Ectodermal cell (in vitro differentiated cells): ENCODE measurements at regions not wholly inside any gene's neighbourhood (a gene's known extent, or its start where the extent isn't known, plus 50 kb on each side); places are given as distances from the start of the nearest gene placed in this dataset.

Experiments
- H3K27ac ChIP-seq: 2 replicates; pipeline ENCODE4 v1.7.0; 2013; ENCODE audit warnings: mild to moderate bottlenecking, low read depth, low read length; ENCODE audit not compliant: insufficient read depth, poor library complexity, severe bottlenecking
- H3K27me3 ChIP-seq: 2 replicates; pipeline ENCODE4 v1.7.0; 2013; ENCODE audit warnings: mild to moderate bottlenecking, low read length; ENCODE audit not compliant: insufficient read depth, control insufficient read depth, poor library complexity, severe bottlenecking
- H3K36me3 ChIP-seq: one replicate; pipeline ENCODE4 v1.7.0; 2013; ENCODE audit warnings: low read length; ENCODE audit not compliant: control insufficient read depth, insufficient read depth
- H3K4me1 ChIP-seq: one replicate; pipeline ENCODE4 v1.7.0; 2013; ENCODE audit warnings: low read length; ENCODE audit not compliant: control insufficient read depth, insufficient read depth
- H3K4me3 ChIP-seq: 2 replicates; pipeline ENCODE4 v1.7.0; 2013; ENCODE audit warnings: low read depth, low read length, control low read depth; ENCODE audit not compliant: insufficient read depth
- H3K9me3 ChIP-seq: 2 replicates; pipeline ENCODE4 v1.7.0; 2013; ENCODE audit warnings: mild to moderate bottlenecking, low read length, moderate library complexity; ENCODE audit not compliant: control insufficient read depth
- WGBS, 2 experiments: methylation state at CpG; one replicate each; pipeline ENCODE4 v1.1.7; 2013; ENCODE audit warnings: missing lambda C conversion rate in 2 of 2; 5-methylcytosine and 5-hydroxymethylcytosine counted together

DNA sequence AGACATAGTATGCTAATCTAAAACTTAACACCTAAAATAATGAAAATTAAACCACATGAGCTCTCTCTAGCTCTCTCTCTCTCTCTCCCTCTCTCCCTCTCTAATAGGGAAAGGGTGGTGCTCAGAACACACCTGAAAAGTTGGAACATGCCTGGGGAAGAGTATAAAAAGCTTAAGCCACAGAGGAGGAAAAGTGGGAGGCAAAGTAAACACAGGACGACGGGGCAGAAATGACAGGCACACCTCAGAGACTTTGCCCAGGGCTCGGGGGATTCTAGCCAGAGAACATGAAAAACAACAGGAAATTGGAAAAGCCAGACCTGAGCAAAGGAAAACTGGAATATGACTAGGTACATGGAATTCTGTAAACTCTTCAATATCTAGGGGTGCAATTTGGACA is 666.1 kb downstream of the BCL11A start:
- Histone ChIP-seq H3K4me3 (no peak overlapping the region), H3K9me3 (no peaks in the 10 kb centered on the region), H3K4me1 (no peaks in the 10 kb centered on the region), H3K36me3 (no peaks in the 10 kb centered on the region), H3K27ac (no peak overlapping the region), H3K27me3 (no peaks in the 10 kb centered on the region)
- WGBS, 2 experiments, result 62 to 79% methylated on average over 3 of the region's 3 CpGs

- H3K4me3 ChIP-seq, result no peak overlapping the region
- no peaks in the 10 kb centered on the region for H3K27me3 ChIP-seq
- H3K4me1 ChIP-seq, result no peaks in the 10 kb centered on the region
- H3K9me3 ChIP-seq, result no peaks in the 10 kb centered on the region
- H3K27ac ChIP-seq, result no peak overlapping the region
- 76 to 90% methylated on average over 3 of the region's 3 CpGs for WGBS, 2 experiments
- no peaks in the 10 kb centered on the region for H3K36me3 ChIP-seq
Measured at GRCh38 chr2:59886759-59887158, 666.7 kb downstream of the BCL11A start.

- H3K4me3 ChIP-seq, result no peak overlapping the region
- 72 to 79% methylated on average over 5 to 6 of the region's 6 CpGs for WGBS, 2 experiments
- H3K36me3 ChIP-seq, result no peaks in the 10 kb centered on the region
- H3K4me1 ChIP-seq, result no peaks in the 10 kb centered on the region
- no peaks in the 10 kb centered on the region for H3K9me3 ChIP-seq
- H3K27me3 ChIP-seq, result no peaks in the 10 kb centered on the region
- no peak overlapping the region for H3K27ac ChIP-seq
Measured at GRCh38 chr2:59885541-59885940, 667.9 kb downstream of the BCL11A start.

- WGBS, 2 experiments, result 84 to 90% methylated on average over 2 of the region's 2 CpGs
- no peaks in the 10 kb centered on the region for H3K27me3 ChIP-seq
- H3K9me3 ChIP-seq, result no peaks in the 10 kb centered on the region
- no peak overlapping the region for H3K27ac ChIP-seq
- H3K4me1 ChIP-seq, result no peaks in the 10 kb centered on the region
- H3K4me3 ChIP-seq, result no peak overlapping the region
- H3K36me3 ChIP-seq, result no peaks in the 10 kb centered on the region
Measured at GRCh38 chr2:59884166-59884565, 669.3 kb downstream of the BCL11A start.

DNA sequence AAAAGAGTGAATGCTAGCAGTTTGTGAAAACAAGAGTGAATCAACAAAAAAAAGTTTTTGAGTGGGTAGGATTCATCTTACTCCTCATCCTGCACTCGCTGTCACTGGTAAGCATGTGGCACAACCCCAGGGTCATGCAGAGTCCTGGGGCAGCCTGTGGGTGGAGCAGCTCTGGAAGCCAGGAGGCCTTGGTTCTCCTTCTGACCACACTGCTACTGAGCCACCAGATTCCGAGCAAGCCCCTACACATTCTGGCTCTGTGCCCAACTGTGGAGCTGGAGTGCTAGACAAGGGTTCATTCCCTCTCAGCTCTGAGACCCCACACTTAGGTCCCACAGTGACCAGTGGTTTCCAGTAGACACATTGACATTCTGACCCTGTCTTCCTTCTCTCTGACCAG is 670.6 kb downstream of the BCL11A start:
- Histone ChIP-seq H3K27me3 (no peaks in the 10 kb centered on the region), H3K4me1 (no peaks in the 10 kb centered on the region), H3K4me3 (no peak overlapping the region), H3K9me3 (no peaks in the 10 kb centered on the region), H3K27ac (no peak overlapping the region), H3K36me3 (no peaks in the 10 kb centered on the region)
- 95 to 97% methylated on average over 2 of the region's 2 CpGs for WGBS, 2 experiments

- H3K27ac ChIP-seq, result no peak overlapping the region
- no peaks in the 10 kb centered on the region for H3K36me3 ChIP-seq
- H3K4me3 ChIP-seq, result no peak overlapping the region
- no peaks in the 10 kb centered on the region for H3K9me3 ChIP-seq
- no peaks in the 10 kb centered on the region for H3K27me3 ChIP-seq
- WGBS, 2 experiments, result 83 to 87% methylated on average over 3 of the region's 3 CpGs
- no peaks in the 10 kb centered on the region for H3K4me1 ChIP-seq
Measured at GRCh38 chr2:59882279-59882678, 671.2 kb downstream of the BCL11A start.

DNA sequence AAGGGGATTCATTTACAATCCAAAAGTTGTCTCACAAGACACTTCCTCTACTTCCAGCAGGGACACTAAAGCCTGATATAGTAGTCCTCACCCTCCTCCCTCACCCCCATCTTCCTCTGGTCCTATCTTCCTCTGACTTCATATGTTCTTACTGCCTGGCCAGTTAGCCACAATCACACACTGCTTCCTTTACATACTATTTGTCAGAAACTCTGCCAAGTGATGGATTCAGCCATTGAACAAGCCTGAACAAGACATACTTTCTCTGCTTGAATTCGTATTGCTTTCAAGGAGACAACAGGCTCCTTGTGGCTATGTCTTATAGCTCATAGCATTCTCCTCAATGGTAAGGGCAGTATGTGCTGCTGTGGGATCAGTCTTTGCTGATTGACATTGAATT is 672.2 kb downstream of the BCL11A start:
- no peaks in the 10 kb centered on the region for H3K27me3 ChIP-seq
- H3K4me3 ChIP-seq, result no peak overlapping the region
- H3K9me3 ChIP-seq, result no peaks in the 10 kb centered on the region
- WGBS, 2 experiments, result 93 to 95% methylated on average over 1 of the region's 1 CpG
- no peaks in the 10 kb centered on the region for H3K36me3 ChIP-seq
- H3K27ac ChIP-seq, result no peak overlapping the region
- no peaks in the 10 kb centered on the region for H3K4me1 ChIP-seq

DNA sequence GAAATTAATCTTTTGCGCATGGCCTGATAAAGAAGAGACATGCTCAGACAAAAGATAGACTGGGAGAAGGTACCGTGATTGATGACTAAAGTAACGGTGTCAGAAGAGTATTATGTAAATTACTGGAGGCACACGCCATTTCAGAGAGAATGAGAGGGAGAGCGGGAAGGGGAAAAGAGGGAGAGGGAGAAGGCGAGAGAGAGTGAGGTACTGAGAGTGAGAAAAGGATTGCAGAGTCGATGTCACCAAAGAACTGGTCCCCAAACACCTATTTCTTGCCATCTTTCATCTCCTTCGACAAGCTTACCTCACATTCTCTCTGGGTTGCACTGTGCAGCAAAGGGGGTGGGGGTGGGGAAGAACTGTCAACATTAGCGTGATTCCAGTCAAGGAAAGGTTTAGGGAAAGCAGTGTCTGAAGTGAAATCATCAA is 673.7 kb downstream of the BCL11A start:
- Histone ChIP-seq H3K4me1 (no peaks in the 10 kb centered on the region), H3K36me3 (no peaks in the 10 kb centered on the region), H3K9me3 (no peaks in the 10 kb centered on the region), H3K4me3 (no peak overlapping the region), H3K27me3 (no peaks in the 10 kb centered on the region), H3K27ac (no peak overlapping the region)
- 86 to 89% methylated on average over 7 to 8 of the region's 9 CpGs for WGBS, 2 experiments

DNA sequence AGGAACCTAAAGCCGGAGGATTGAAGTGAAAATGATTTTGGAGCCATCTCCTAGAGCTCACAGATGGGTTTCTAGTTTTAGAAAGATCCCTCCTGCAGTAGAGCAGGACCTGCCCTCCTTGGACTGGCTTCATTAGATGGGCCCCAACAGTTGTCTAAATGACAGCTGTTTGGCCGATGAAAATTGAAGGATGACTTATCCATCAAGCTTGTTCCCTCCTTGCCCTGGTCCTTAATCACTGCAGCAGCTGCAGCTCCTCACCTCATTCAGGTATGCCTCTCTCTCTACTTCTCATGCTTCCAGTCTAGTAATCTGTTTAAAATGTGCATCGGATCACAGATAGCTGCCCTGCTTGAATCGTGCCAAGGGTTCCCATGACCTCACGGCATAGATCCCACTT is 677.6 kb downstream of the BCL11A start:
- WGBS, 2 experiments, result 94 to 96% methylated on average over 5 of the region's 5 CpGs
- no peak overlapping the region for H3K4me3 ChIP-seq

GRCh38 chr2:59874971-59875755 is 678.3 kb downstream of the BCL11A start:
- Histone ChIP-seq H3K9me3 (no peaks in the 10 kb centered on the region), H3K4me1 (no peaks in the 10 kb centered on the region), H3K36me3 (no peaks in the 10 kb centered on the region), H3K4me3 (no peak overlapping the region), H3K27me3 (no peaks in the 10 kb centered on the region), H3K27ac (no peak overlapping the region)
- WGBS, 2 experiments, result 92 to 93% methylated on average over 2 of the region's 2 CpGs

More for the DNA sequence above, 677.6 kb downstream of the BCL11A start:
- H3K27me3 ChIP-seq, result no peaks in the 10 kb centered on the region
- H3K36me3 ChIP-seq, result no peaks in the 10 kb centered on the region
- H3K9me3 ChIP-seq, result no peaks in the 10 kb centered on the region
- H3K4me1 ChIP-seq, result no peaks in the 10 kb centered on the region
- H3K27ac ChIP-seq, result no peak overlapping the region
